GM21390 (cell line): ENCODE measurements at regions not wholly inside any gene's neighbourhood (a gene's known extent, or its start where the extent isn't known, plus 50 kb on each side); places are given as distances from the start of the nearest gene placed in this dataset.
"Not testable (repeated sequence)": the region's sequence is repeated elsewhere in the genome, so short reads cannot be mapped to it uniquely, and the experiment has no call there.

ENCODE experiments used
- ATAC-seq: cut with Tn5 transposase; IDR thresholded peaks from one replicate; pipeline ENCODE4 v1.9.1; 2021; ENCODE audit not compliant: unreplicated experiment

- no peak for ATAC-seq
These were observed 205.4 kb upstream of the SEL1L start for GRCh38 chr14:81738946-81739659.

- no peak for ATAC-seq
These were observed 210.0 kb upstream of the SEL1L start for GRCh38 chr14:81743605-81744004.

- no peak for ATAC-seq
These were observed 217.5 kb upstream of the SEL1L start for GRCh38 chr14:81751198-81751597.

DNA sequence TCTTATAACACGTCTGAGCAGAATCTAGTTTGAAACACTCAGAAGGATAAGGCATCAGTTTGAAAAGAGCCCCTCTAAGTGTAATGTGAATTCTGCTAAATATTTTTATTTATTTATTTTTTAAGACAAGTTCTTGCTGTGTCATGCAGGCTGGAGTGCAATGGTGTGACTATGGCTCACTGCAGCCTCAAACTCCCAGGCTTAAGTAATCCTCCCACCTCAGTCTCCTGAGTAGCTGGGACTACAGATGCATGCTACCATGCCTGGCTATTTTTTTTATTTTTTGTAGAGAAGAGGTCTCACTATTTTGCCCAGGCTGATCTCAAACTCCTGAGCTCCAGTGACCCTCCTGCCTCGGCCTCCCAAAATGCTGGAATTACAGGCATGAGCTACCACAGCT, 225.9 kb upstream of the SEL1L start:
- no peak for ATAC-seq

GRCh38 chr14:81765651-81766275, 232.1 kb upstream of the SEL1L start:
- ATAC-seq, result no peak

GRCh38 chr14:81766321-81766915, 232.8 kb upstream of the SEL1L start:
- no peak for ATAC-seq

DNA sequence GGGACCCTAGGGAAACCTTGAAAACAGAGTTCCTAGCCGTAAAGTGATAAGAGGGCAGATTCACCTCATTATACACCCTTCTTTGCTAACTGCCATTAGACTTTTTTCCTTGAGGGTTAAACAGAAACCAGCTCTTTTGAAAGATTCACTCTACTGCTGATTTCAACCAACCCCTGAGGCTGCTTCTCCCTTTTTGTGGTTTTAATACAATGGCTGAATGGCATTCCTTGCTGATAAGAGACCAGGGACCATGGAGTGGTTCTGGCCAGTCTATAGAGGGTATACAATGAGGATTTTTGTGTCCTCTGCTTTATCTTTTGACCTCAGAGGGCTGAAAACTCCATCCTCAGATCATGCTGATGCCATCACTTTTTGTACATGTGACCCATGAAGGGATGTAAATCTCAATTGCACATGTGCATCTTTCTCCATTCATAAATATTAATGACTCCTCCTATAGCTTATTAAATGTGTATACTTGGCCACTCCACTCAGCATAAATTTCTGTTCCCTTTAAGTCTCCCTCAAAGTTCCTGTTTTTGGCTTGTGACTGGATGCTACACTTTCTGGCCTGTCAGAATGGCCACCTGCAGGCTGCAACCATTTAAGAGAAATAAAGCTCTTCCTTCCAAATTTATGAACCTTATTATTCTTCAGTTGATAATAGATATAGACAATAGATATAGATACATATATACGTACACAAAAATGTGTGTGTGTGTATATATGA, 233.8 kb upstream of the SEL1L start:
- ATAC-seq, result no peak

- ATAC-seq, result no peak
These were observed 238.1 kb upstream of the SEL1L start for GRCh38 chr14:81771651-81772275.

DNA sequence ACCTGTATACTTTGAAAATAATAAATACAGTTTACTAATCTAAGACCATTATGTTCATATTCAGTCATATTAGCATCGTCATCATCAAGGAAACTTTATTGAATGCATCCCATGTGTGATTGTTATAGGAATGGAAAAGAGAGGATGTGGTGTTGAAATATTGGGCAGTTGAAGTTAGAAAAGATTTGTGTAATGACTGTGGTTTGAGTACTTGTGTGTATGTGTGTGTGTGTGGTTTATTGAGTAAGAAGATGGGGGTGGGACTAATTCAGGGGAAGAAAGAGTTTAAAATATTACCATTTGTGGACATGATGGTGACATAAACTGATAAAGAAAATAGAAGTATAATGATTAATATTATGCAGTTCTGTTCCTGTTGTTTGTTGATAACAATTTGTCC, 238.7 kb upstream of the SEL1L start:
- ATAC-seq, result no peak

GRCh38 chr14:81776531-81776930, 242.9 kb upstream of the SEL1L start:
- ATAC-seq, result no peak

DNA sequence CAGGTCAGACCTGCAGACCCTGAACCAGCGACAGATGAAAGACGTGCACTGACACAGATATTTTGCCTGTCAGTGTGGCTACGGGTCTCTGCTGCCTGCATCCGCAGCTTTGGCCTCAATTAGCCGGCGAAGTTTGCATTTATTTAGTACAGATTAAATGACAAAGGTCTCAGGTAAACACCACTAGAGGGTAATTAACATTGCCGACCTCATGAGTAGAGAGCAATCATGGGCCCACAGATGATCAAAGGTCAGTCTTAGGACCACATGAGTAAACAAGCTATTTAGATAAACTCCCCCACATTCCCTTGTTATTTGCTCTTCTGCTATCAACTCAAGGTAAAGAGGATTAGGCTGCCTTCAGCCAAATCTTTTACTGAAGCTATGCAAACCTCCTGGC, 248.1 kb upstream of the SEL1L start:
- not testable (repeated sequence) for ATAC-seq

GRCh38 chr14:81784084-81784483, 250.4 kb upstream of the SEL1L start:
- no peak for ATAC-seq

- ATAC-seq, result no peak
These were observed 263.7 kb upstream of the SEL1L start for GRCh38 chr14:81797315-81797714.

DNA sequence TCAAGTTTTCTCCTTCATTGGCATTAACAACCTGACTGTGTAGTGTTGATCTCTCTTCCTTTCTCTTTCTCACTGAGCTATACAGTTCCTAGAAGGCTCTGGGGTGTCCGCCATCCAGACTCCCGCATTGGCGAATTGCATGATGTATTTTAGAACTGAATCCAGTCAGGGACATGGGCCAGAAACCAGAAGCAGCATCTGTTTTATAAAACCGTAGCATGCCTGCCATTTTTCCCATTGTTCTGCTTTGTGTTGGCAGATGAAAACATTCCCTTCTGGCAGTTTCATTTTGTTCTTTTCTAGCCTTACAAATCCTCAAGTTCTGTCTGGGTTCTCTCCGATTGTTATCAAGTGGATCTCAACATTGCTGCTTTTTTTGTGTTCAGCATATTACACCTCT, 268.3 kb upstream of the SEL1L start:
- ATAC-seq, result no peak

- ATAC-seq, result no peak
These were observed 268.7 kb upstream of the SEL1L start for GRCh38 chr14:81802341-81802740.

DNA sequence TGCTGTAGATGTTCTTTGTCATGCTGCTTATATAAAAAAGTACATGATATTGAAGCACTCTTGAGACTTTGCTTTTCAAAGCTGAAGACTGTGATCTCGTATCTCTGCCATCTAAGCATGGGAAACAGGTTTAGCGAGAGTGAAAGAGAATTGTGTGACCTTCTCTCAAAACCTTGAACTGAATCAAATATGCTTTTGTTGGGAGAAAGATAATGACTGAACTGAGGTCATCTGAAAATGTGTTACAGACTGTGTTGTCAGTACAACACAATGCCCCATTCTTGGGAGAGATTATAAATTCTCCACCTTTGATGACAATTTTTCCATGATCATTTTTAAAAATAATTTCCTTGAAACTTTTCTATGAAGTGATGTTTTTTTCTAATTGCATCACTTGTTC, 272.1 kb upstream of the SEL1L start:
- no peak for ATAC-seq

GRCh38 chr14:81811705-81812269, 278.1 kb upstream of the SEL1L start:
- ATAC-seq, result no peak

- ATAC-seq, result no peak
These were observed 284.6 kb upstream of the SEL1L start for GRCh38 chr14:81818271-81818670.

DNA sequence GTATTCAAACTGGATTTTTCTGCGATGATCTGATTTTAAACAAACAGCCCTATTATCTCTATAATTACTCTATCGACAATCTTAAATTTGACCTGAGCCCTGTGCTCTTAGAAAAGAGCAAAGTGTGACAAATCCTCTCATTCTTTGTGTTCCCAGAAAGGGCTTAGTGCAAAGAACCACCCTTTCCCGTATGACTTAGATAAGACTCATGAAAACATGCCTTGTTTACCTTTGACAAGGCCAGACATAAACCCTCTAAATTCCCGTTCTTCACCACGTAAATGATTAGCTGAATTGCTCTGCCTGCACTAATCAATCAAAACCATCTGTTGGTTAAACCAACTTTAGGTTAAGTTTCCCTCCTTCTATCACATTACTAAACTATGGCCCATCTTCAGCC, 285.7 kb upstream of the SEL1L start:
- no peak for ATAC-seq

GRCh38 chr14:81819910-81820309, 286.3 kb upstream of the SEL1L start:
- ATAC-seq, result no peak

- no peak for ATAC-seq
These were observed 292.4 kb upstream of the SEL1L start for GRCh38 chr14:81826081-81826480.
